PFSK-1 (cell line): ENCODE measurements at regions not wholly inside any gene's neighbourhood (a gene's known extent, or its start where the extent isn't known, plus 50 kb on each side); places are given as distances from the start of the nearest gene placed in this dataset.

Experiments used
- FOXP2 ChIP-seq: optimal IDR thresholded peaks from 2 replicates; pipeline ENCODE3; 2011; ENCODE audit warnings: borderline replicate concordance, control low read depth, inconsistent platforms; ENCODE audit not compliant: insufficient read depth; ENCODE audit errors: extremely low read length, extremely low read depth
- POLR2AphosphoS5 ChIP-seq: IDR thresholded peaks from 2 replicates; pipeline ENCODE4 v1.6.1; 2012; ENCODE audit warnings: low read depth, mild to moderate bottlenecking, control low read depth, low read length, moderate library complexity
- SIN3A ChIP-seq: IDR thresholded peaks from 2 replicates; pipeline ENCODE4 v1.6.1; 2012; ENCODE audit warnings: mild to moderate bottlenecking, low read length, moderate library complexity, borderline replicate concordance; ENCODE audit not compliant: insufficient read depth
- TAF1 ChIP-seq: IDR thresholded peaks from 2 replicates; pipeline ENCODE4 v1.6.1; 2012; ENCODE audit warnings: low read length, control low read depth, borderline replicate concordance; ENCODE audit not compliant: insufficient read depth
- TF ChIP-seq, protein P1 (sequence below), 2 experiments: IDR thresholded peaks; 2 replicates each; pipeline versions ENCODE4 v1.6.1 to v1.8.0; 2011 to 2012; ENCODE audit warnings: low read depth in 2 of 2, low read length in 2 of 2, control low read depth in 1 of 2, inconsistent platforms in 1 of 2, mild to moderate bottlenecking in 1 of 2, moderate library complexity in 1 of 2; ENCODE audit not compliant: insufficient read depth in 1 of 2

DNA sequence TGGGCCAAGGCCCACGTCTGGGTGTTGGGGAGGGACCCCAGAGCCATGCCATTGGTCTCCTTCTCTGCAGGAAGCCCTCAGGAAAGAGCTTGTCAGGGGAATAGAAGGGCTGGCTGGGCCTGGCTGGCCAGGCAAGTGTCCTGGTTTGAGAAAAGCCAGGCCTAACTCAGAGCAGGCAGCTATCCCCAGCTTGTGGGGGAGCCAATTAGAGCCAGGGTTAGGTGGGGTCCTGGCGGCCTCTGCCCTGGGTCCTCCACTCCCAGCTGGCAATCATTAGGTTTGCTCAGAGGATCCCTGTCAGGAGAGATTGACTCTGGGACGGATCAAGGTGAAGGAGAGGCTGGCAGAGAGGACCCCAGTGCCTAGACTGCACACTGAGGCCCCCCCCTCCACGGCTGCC, 64.8 kb downstream of the PJA1 start:
- TF ChIP-seq FOXP2, result no peak
- TF ChIP-seq POLR2AphosphoS5, result no peak
- TF ChIP-seq, protein P1, sequence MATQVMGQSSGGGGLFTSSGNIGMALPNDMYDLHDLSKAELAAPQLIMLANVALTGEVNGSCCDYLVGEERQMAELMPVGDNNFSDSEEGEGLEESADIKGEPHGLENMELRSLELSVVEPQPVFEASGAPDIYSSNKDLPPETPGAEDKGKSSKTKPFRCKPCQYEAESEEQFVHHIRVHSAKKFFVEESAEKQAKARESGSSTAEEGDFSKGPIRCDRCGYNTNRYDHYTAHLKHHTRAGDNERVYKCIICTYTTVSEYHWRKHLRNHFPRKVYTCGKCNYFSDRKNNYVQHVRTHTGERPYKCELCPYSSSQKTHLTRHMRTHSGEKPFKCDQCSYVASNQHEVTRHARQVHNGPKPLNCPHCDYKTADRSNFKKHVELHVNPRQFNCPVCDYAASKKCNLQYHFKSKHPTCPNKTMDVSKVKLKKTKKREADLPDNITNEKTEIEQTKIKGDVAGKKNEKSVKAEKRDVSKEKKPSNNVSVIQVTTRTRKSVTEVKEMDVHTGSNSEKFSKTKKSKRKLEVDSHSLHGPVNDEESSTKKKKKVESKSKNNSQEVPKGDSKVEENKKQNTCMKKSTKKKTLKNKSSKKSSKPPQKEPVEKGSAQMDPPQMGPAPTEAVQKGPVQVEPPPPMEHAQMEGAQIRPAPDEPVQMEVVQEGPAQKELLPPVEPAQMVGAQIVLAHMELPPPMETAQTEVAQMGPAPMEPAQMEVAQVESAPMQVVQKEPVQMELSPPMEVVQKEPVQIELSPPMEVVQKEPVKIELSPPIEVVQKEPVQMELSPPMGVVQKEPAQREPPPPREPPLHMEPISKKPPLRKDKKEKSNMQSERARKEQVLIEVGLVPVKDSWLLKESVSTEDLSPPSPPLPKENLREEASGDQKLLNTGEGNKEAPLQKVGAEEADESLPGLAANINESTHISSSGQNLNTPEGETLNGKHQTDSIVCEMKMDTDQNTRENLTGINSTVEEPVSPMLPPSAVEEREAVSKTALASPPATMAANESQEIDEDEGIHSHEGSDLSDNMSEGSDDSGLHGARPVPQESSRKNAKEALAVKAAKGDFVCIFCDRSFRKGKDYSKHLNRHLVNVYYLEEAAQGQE (IDR thresholded peaks at IDR 0.05; ENCODE audit: insufficient read depth in 1 of 2, low read depth in 2 of 2, low read length in 2 of 2), result no peak
- no peak for TF ChIP-seq SIN3A
- TF ChIP-seq TAF1, result no peak

DNA sequence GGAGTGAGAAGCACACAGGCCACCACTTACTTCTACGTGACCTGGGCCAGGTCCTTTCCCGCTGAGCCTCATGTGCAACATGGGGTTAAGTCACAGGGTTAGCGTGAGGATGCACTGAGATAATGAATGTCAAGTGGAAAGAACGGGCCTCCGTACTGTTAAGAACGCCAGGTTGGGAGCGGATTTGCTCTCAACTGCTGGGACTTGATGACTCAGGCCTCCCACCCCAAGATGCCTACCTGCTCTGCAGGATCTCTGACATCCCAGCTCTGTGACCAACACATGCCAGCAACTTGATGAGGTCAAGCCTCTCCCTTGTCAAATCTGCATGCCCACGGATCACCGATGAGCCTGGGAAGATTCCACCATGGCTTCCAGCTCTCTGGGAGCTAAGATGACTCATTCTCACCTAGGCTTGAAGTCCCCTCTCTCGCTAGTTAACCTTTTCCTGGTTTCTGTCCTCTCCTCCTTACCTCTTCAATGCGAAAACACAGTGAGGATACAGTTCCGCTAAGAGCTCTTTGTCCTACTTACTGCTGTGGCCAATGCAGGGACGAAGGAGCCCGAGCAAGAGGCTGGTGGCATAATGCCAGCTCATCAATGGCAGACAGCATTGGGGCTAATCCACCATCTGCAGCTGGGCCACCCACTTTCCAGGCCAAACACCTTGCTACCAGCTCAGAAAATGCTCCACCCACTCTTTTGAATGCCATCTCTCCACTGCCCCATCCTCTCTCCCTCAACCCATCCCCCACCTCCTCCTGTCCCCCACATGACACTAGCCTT, 67.6 kb downstream of the PJA1 start:
- TF ChIP-seq FOXP2, result no peak
- TF ChIP-seq SIN3A, result no peak
- no peak for TF ChIP-seq POLR2AphosphoS5
- TF ChIP-seq, protein P1 (IDR thresholded peaks at IDR 0.05; ENCODE audit: insufficient read depth in 1 of 2, low read depth in 2 of 2, low read length in 2 of 2), result no peak
- TF ChIP-seq TAF1, result no peak

DNA sequence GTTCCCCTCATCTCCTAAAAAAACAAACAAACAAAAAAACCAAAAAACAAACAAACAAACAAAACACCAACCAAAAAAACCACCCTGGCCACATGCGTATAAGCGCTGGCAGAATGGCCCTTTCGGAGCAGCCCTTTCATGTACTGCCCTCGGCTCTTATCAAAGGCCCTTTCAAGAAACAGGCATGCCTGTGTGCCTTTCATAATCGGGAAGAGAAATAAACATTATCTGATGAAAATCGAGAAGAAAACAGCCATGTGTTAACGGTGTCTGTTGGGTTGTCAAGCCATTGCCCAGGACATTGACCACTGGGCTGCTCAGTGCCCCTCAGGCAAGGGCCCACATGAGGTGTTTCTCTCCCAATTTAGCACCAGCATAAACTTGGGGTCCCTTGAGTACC, 68.3 kb downstream of the PJA1 start:
- no peak for TF ChIP-seq TAF1
- TF ChIP-seq FOXP2, result no peak
- TF ChIP-seq, protein P1 (IDR thresholded peaks at IDR 0.05; ENCODE audit: insufficient read depth in 1 of 2, low read depth in 2 of 2, low read length in 2 of 2), result no peak
- TF ChIP-seq POLR2AphosphoS5, result no peak
- no peak for TF ChIP-seq SIN3A

DNA sequence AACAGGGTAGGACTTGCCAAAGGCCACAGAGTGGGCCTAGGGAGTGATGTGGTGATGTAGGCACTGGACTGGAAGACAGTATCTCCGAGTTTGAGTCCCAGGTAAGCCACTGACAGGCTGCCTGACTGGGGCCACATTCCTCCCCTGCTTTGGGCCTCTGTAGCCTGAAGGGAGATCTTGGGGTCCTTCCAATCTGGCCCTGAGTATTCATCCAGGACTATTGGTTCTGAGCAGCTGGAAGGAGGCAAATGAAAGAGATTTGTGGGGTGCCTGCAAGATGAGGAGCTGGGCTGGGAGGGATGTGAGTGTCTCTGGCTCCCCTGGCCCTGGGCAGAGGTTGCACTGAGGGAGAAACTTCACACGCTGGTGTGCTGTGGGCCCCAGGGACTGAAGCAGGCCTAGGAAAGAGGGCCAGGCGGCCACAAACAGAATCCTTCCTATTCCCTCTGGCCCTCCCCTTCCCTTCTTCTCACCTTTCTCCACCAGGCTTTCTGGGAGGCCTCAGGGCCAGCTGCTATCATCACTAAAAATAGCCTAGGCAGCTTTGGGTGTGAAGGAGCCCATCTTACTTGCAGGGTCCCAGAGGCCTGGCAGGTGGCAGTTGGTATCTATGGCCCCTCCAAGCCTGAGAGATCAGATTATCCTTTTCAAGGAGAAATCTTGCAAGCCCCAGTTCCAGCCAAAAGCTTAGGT, 70.1 kb downstream of the PJA1 start:
- TF ChIP-seq FOXP2 (no peak), SIN3A (no peak), TAF1 (no peak), POLR2AphosphoS5 (no peak)
- TF ChIP-seq, protein P1 (IDR thresholded peaks at IDR 0.05; ENCODE audit: insufficient read depth in 1 of 2, low read depth in 2 of 2, low read length in 2 of 2), result no peak
